ENCODE measurements at regions not wholly inside any gene's neighbourhood (a gene's known extent, or its start where the extent isn't known, plus 50 kb on each side); places are given as distances from the start of the nearest gene placed in this dataset.

DNA sequence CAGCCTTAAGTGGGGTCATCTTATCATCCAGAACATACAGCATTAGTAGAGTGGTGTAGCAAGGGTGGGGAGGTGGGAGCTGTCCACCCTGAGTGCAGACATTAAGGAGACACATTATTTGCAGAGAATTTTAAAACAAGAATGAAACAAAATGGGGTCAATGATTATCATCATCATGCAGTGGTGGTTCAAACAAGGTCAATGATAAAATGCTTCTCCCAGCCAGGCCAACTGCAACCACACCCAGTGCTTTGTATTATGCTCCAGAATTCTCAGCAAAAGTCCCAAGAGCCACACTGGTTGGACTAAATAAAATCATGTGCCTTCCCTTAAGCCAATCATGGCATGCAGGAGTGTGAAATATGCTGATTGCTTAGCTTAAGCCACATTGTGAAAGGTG is 96.7 kb upstream of the FHIT start:
- Histone ChIP-seq H3K4me3 (ENCODE audit: low read depth, low read length) (no peak overlapping the region), H3K4me1 (no peaks in the 10 kb centered on the region), H3K36me3 (ENCODE audit: control insufficient read depth, insufficient read depth, low read length) (no peaks in the 10 kb centered on the region), H3K9me3 (no peaks in the 10 kb centered on the region), H3K27me3 (replicated peaks; ENCODE audit: control insufficient read depth, insufficient read depth, low read length) (no peaks in the 10 kb centered on the region)
- CTCF ChIA-PET = no interaction called here
- Mint-ChIP-seq H3K4me1 (ENCODE audit: low read depth, unreplicated experiment) (no peaks in the 10 kb centered on the region), H3K4me3 (ENCODE audit: unreplicated experiment) (no peak overlapping the region), H3K36me3 (ENCODE audit: insufficient read depth, unreplicated experiment) (no peaks in the 10 kb centered on the region), H3K27me3 (ENCODE audit: insufficient read depth, unreplicated experiment) (peaks cover 9% of the 10 kb centered on the region), H3K27ac (ENCODE audit: unreplicated experiment) (no peak overlapping the region), H3K9me3 (ENCODE audit: unreplicated experiment) (no peaks in the 10 kb centered on the region)
- POLR2A ChIA-PET = no interaction called here
- BruUV-seq (replicated peaks) = no TSS peak
- DNase-seq = no peak
- TF ChIP-seq, protein P1, sequence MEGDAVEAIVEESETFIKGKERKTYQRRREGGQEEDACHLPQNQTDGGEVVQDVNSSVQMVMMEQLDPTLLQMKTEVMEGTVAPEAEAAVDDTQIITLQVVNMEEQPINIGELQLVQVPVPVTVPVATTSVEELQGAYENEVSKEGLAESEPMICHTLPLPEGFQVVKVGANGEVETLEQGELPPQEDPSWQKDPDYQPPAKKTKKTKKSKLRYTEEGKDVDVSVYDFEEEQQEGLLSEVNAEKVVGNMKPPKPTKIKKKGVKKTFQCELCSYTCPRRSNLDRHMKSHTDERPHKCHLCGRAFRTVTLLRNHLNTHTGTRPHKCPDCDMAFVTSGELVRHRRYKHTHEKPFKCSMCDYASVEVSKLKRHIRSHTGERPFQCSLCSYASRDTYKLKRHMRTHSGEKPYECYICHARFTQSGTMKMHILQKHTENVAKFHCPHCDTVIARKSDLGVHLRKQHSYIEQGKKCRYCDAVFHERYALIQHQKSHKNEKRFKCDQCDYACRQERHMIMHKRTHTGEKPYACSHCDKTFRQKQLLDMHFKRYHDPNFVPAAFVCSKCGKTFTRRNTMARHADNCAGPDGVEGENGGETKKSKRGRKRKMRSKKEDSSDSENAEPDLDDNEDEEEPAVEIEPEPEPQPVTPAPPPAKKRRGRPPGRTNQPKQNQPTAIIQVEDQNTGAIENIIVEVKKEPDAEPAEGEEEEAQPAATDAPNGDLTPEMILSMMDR (IDR thresholded peaks at IDR 0.05; ENCODE audit: insufficient read depth in 1 of 2, low read depth in 1 of 2, low read length in 1 of 2, severe bottlenecking in 1 of 2, unreplicated experiment in 1 of 2) = no peak
- intact Hi-C loops (cut with micrococcal nuclease; ENCODE audit: unreplicated experiment) = no loop called here

DNA sequence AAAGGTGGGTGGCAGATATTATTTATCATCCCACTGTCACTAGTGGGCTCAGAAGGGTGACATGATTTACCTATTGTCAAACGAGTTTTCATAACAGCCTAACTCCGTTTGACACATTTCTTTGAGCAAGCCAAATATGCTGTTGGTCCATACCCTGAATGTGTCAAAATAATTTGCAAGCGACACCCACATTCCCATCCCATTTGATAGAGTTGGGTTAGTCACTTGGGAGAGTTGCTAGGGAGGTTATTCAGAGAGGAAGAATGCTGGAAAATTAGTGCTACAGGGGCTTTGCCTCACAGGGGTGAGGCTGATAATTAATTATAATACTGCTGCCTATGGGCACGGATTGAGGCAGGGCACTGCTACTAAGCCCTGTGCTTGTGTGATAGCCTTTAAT is 98.5 kb upstream of the FHIT start:
- Mint-ChIP-seq H3K27me3 (ENCODE audit: insufficient read depth, unreplicated experiment) (peaks cover 6% of the 10 kb centered on the region), H3K4me3 (ENCODE audit: unreplicated experiment) (no peak overlapping the region), H3K9me3 (ENCODE audit: unreplicated experiment) (no peaks in the 10 kb centered on the region), H3K4me1 (ENCODE audit: low read depth, unreplicated experiment) (no peaks in the 10 kb centered on the region), H3K36me3 (ENCODE audit: insufficient read depth, unreplicated experiment) (no peaks in the 10 kb centered on the region), H3K27ac (ENCODE audit: unreplicated experiment) (no peak overlapping the region)
- H3K9me3 ChIP-seq = no peaks in the 10 kb centered on the region
- ChIA-PET POLR2A (no interaction called here), CTCF (no interaction called here)
- no peak overlapping the region for H3K4me3 ChIP-seq (ENCODE audit: low read depth, low read length)
- H3K4me1 ChIP-seq = no peaks in the 10 kb centered on the region
- no peaks in the 10 kb centered on the region for H3K36me3 ChIP-seq (ENCODE audit: control insufficient read depth, insufficient read depth, low read length)
- no peak for DNase-seq
- H3K27me3 ChIP-seq (replicated peaks; ENCODE audit: control insufficient read depth, insufficient read depth, low read length) = no peaks in the 10 kb centered on the region
- intact Hi-C loops (cut with micrococcal nuclease; ENCODE audit: unreplicated experiment) = no loop called here
- TF ChIP-seq, protein P1 (IDR thresholded peaks at IDR 0.05; ENCODE audit: insufficient read depth in 1 of 2, low read depth in 1 of 2, low read length in 1 of 2, severe bottlenecking in 1 of 2, unreplicated experiment in 1 of 2) = no peak
- BruUV-seq (replicated peaks) = no TSS peak

GRCh38 chr3:61350782-61351309 is 99.6 kb upstream of the FHIT start:
- intact Hi-C loops (cut with micrococcal nuclease; ENCODE audit: unreplicated experiment) = no loop called here
- Mint-ChIP-seq H3K27me3 (ENCODE audit: insufficient read depth, unreplicated experiment) (peaks cover 11% of the 10 kb centered on the region), H3K27ac (ENCODE audit: unreplicated experiment) (no peak overlapping the region), H3K4me3 (ENCODE audit: unreplicated experiment) (no peak overlapping the region), H3K4me1 (ENCODE audit: low read depth, unreplicated experiment) (no peaks in the 10 kb centered on the region), H3K9me3 (ENCODE audit: unreplicated experiment) (no peaks in the 10 kb centered on the region), H3K36me3 (ENCODE audit: insufficient read depth, unreplicated experiment) (no peaks in the 10 kb centered on the region)
- H3K4me3 ChIP-seq (ENCODE audit: low read depth, low read length) = no peak overlapping the region
- H3K9me3 ChIP-seq = no peaks in the 10 kb centered on the region
- H3K4me1 ChIP-seq = no peaks in the 10 kb centered on the region
- no peaks in the 10 kb centered on the region for H3K27me3 ChIP-seq (replicated peaks; ENCODE audit: control insufficient read depth, insufficient read depth, low read length)
- DNase-seq = no peak
- H3K36me3 ChIP-seq (ENCODE audit: control insufficient read depth, insufficient read depth, low read length) = no peaks in the 10 kb centered on the region
- TF ChIP-seq, protein P1 (IDR thresholded peaks at IDR 0.05; ENCODE audit: insufficient read depth in 1 of 2, low read depth in 1 of 2, low read length in 1 of 2, severe bottlenecking in 1 of 2, unreplicated experiment in 1 of 2) = no peak
- ChIA-PET CTCF (no interaction called here), POLR2A (no interaction called here)
- BruUV-seq (replicated peaks) = no TSS peak
